ENCODE measurements at regions not wholly inside any gene's neighbourhood (a gene's known extent, or its start where the extent isn't known, plus 50 kb on each side); places are given as distances from the start of the nearest gene placed in this dataset.

- no peak for TF ChIP-seq CTCF (IDR thresholded peaks at IDR 0.05; ENCODE audit: insufficient read depth, low read length, poor library complexity, severe bottlenecking)
- no peak for DNase-seq (ENCODE audit: extremely low read depth, insufficient read length)
Measured at GRCh38 chr1:198934426-198934825, 295.6 kb downstream of the PTPRC start.

GRCh38 chr1:198934901-198935305 is 296.1 kb downstream of the PTPRC start:
- peak; percentile 61 for DNase-seq (ENCODE audit: extremely low read depth, insufficient read length)
- no peak for TF ChIP-seq CTCF (IDR thresholded peaks at IDR 0.05; ENCODE audit: insufficient read depth, low read length, poor library complexity, severe bottlenecking)
- H3K36me3 ChIP-seq (ENCODE audit: control insufficient read depth, insufficient read depth, low read length): no peaks in the 10 kb centered on the region
- H3K27me3 ChIP-seq (replicated peaks; ENCODE audit: control insufficient read depth, insufficient read depth, low read length): no peaks in the 10 kb centered on the region
- peak overlapping the region; percentile 76 for H3K4me3 ChIP-seq (replicated peaks; ENCODE audit: low read depth, low read length)

More at GRCh38 chr1:198934426-198934825, 295.6 kb downstream of the PTPRC start:
- no peaks in the 10 kb centered on the region for H3K27me3 ChIP-seq (replicated peaks; ENCODE audit: control insufficient read depth, insufficient read depth, low read length)
- H3K36me3 ChIP-seq (ENCODE audit: control insufficient read depth, insufficient read depth, low read length): no peaks in the 10 kb centered on the region
- peak overlapping the region; percentile 76 for H3K4me3 ChIP-seq (replicated peaks; ENCODE audit: low read depth, low read length)

GRCh38 chr1:198935306-198935921 is 296.6 kb downstream of the PTPRC start:
- peak overlapping the region; percentile 76 for H3K4me3 ChIP-seq (replicated peaks; ENCODE audit: low read depth, low read length)
- TF ChIP-seq CTCF (IDR thresholded peaks at IDR 0.05; ENCODE audit: insufficient read depth, low read length, poor library complexity, severe bottlenecking): no peak
- peak; percentile 65 for DNase-seq (ENCODE audit: extremely low read depth, insufficient read length)
- H3K27me3 ChIP-seq (replicated peaks; ENCODE audit: control insufficient read depth, insufficient read depth, low read length): no peaks in the 10 kb centered on the region
- no peaks in the 10 kb centered on the region for H3K36me3 ChIP-seq (ENCODE audit: control insufficient read depth, insufficient read depth, low read length)

- Histone ChIP-seq H3K36me3 (ENCODE audit: control insufficient read depth, insufficient read depth, low read length) (no peaks in the 10 kb centered on the region), H3K4me3 (replicated peaks; ENCODE audit: low read depth, low read length) (peak overlapping the region; percentile 76), H3K27me3 (replicated peaks; ENCODE audit: control insufficient read depth, insufficient read depth, low read length) (no peaks in the 10 kb centered on the region)
- TF ChIP-seq CTCF (IDR thresholded peaks at IDR 0.05; ENCODE audit: insufficient read depth, low read length, poor library complexity, severe bottlenecking): no peak
- DNase-seq (ENCODE audit: extremely low read depth, insufficient read length): no peak
Measured at GRCh38 chr1:198936371-198937083, 297.7 kb downstream of the PTPRC start.

GRCh38 chr1:198937231-198938031 is 298.6 kb downstream of the PTPRC start:
- Histone ChIP-seq H3K4me3 (replicated peaks; ENCODE audit: low read depth, low read length) (peak overlapping the region; percentile 76), H3K27me3 (replicated peaks; ENCODE audit: control insufficient read depth, insufficient read depth, low read length) (no peaks in the 10 kb centered on the region), H3K36me3 (ENCODE audit: control insufficient read depth, insufficient read depth, low read length) (no peaks in the 10 kb centered on the region)
- TF ChIP-seq CTCF (IDR thresholded peaks at IDR 0.05; ENCODE audit: insufficient read depth, low read length, poor library complexity, severe bottlenecking): no peak
- peak; percentile 69 for DNase-seq (ENCODE audit: extremely low read depth, insufficient read length)

Measured in GM06990 (cell line).